Keratinocyte (primary cell): ENCODE measurements at regions not wholly inside any gene's neighbourhood (a gene's known extent, or its start where the extent isn't known, plus 50 kb on each side); places are given as distances from the start of the nearest gene placed in this dataset.

ENCODE experiments used
- DNase-seq: peaks from one replicate; pipeline ENCODE4 v3.0.0-alpha.2; 2011; ENCODE audit warnings: low read depth, missing footprints, low spot score
- FAIRE-seq: peaks from 2 replicates; lab custom pipeline; 2011; peaks lifted over from hg19 to GRCh38; lab: Jason Lieb, UNC
- H2AFZ ChIP-seq: 2 replicates; pipeline ENCODE4 v1.6.0; 2012; ENCODE audit warnings: low read length, control low read depth, inconsistent platforms; ENCODE audit not compliant: control insufficient read depth
- H3K27ac ChIP-seq: 2 replicates; pipeline ENCODE4 v1.5.1; 2011; ENCODE audit warnings: low read length; ENCODE audit not compliant: control insufficient read depth, insufficient read depth
- H3K27me3 ChIP-seq: 3 replicates; pipeline ENCODE4 v1.6.0; 2011; ENCODE audit warnings: low read length; ENCODE audit not compliant: control insufficient read depth, insufficient read depth; ENCODE audit errors: extremely low read depth
- H3K36me3 ChIP-seq, 2 experiments: 2 replicates in 1 of 2; 3 replicates in 1 of 2; pipeline ENCODE4 v1.5.1; 2011; ENCODE audit warnings: low read length in 2 of 2, mild to moderate bottlenecking in 1 of 2; ENCODE audit not compliant: control insufficient read depth in 2 of 2, insufficient read depth in 2 of 2; ENCODE audit errors: extremely low read depth in 1 of 2
- H3K4me1 ChIP-seq: 3 replicates; pipeline ENCODE4 v1.5.1; 2011; ENCODE audit warnings: low read length; ENCODE audit not compliant: control insufficient read depth, insufficient read depth; ENCODE audit errors: extremely low read depth
- H3K4me2 ChIP-seq: 3 replicates; pipeline ENCODE4 v1.6.0; 2011; ENCODE audit warnings: low read depth, low read length; ENCODE audit not compliant: control insufficient read depth, insufficient read depth; ENCODE audit errors: extremely low read depth
- H3K4me3 ChIP-seq, 3 experiments: fragments of 200-600 bp in 1 of 3; sonication (generic) in 1 of 3; 2 replicates in 2 of 3; 3 replicates in 1 of 3; pipeline ENCODE4 v1.5.1; 2011 to 2016; ENCODE audit warnings: low read length in 3 of 3, mild to moderate bottlenecking in 3 of 3, control low read depth in 2 of 3, inconsistent platforms in 1 of 3, low read depth in 1 of 3, mixed read lengths in 1 of 3, mixed run types in 1 of 3, moderate library complexity in 1 of 3; ENCODE audit not compliant: control insufficient read depth in 2 of 3, insufficient read depth in 2 of 3; ENCODE audit errors: extremely low read depth in 1 of 3
- H3K79me2 ChIP-seq: 2 replicates; pipeline ENCODE4 v1.6.0; 2012; ENCODE audit warnings: low read length; ENCODE audit not compliant: control insufficient read depth, insufficient read depth
- H3K9ac ChIP-seq: 3 replicates; pipeline ENCODE4 v1.6.0; 2011; ENCODE audit warnings: low read length; ENCODE audit not compliant: control insufficient read depth, insufficient read depth; ENCODE audit errors: extremely low read depth
- H3K9me1 ChIP-seq: 3 replicates; pipeline ENCODE4 v1.6.0; 2011; ENCODE audit warnings: low read length; ENCODE audit not compliant: control insufficient read depth, insufficient read depth; ENCODE audit errors: extremely low read depth
- H3K9me3 ChIP-seq: 2 replicates; pipeline ENCODE4 v1.5.1; 2012; ENCODE audit warnings: low read depth, low read length; ENCODE audit not compliant: control insufficient read depth
- H4K20me1 ChIP-seq: 3 replicates; pipeline ENCODE4 v1.6.0; 2011; ENCODE audit warnings: low read length; ENCODE audit not compliant: control insufficient read depth, insufficient read depth; ENCODE audit errors: extremely low read depth
- CTCF ChIP-seq, 3 experiments: IDR thresholded peaks in 1 of 3; conservative IDR thresholded peaks in 1 of 3; optimal IDR thresholded peaks in 1 of 3; 2 replicates in 2 of 3; 3 replicates in 1 of 3; pipeline versions ENCODE3 to v1.5.1; 2011; ENCODE audit warnings: low read length in 3 of 3, mild to moderate bottlenecking in 3 of 3, moderate library complexity in 2 of 3, control low read depth in 1 of 3, inconsistent platforms in 1 of 3; ENCODE audit not compliant: insufficient read depth in 2 of 3; ENCODE audit errors: extremely low read depth in 1 of 3
- EZH2 ChIP-seq: IDR thresholded peaks from one replicate; pipeline ENCODE4 v1.6.1; 2012; ENCODE audit warnings: inconsistent platforms, mild to moderate bottlenecking, low read length, moderate library complexity
- dilution Hi-C: fragments of 300-500 bp; cut with MboI; formaldehyde crosslinking; loops from one replicate; pipeline ENCODE4 v1.7.0; 2020; ENCODE audit warnings: low sequenced_read_pairs; ENCODE audit not compliant: extremely low pct_ligation_motif_present

- H3K4me1 ChIP-seq: peaks cover 26% of the 10 kb centered on the region
- no peaks in the 10 kb centered on the region for H3K27me3 ChIP-seq
- DNase-seq (no peak), FAIRE-seq (no peak)
- no peak overlapping the region for H3K9ac ChIP-seq
- no peaks in the 10 kb centered on the region for H3K36me3 ChIP-seq
- no peaks in the 10 kb centered on the region for H3K9me3 ChIP-seq
- TF ChIP-seq EZH2 (no peak), CTCF (optimal IDR thresholded peaks at IDR 0.05 in 1 of 3, IDR thresholded peaks at IDR 0.05 in 1 of 3, conservative IDR thresholded peaks at IDR 0.05 in 1 of 3; ENCODE audit: extremely low read depth in 1 of 3, insufficient read depth in 2 of 3, low read length in 3 of 3) (no peak)
- H3K4me3 ChIP-seq: no peak overlapping the region
- H3K79me2 ChIP-seq: no peaks in the 10 kb centered on the region
- no peak overlapping the region for H2AFZ ChIP-seq
- dilution Hi-C loops: no loop called here
- H3K27ac ChIP-seq: no peak overlapping the region
- H4K20me1 ChIP-seq: no peaks in the 10 kb centered on the region
- no peak overlapping the region for H3K4me2 ChIP-seq
- no peaks in the 10 kb centered on the region for H3K9me1 ChIP-seq
These were observed 157.1 kb downstream of the PHLDA1 start for GRCh38 chr12:75874441-75874840.

- Histone ChIP-seq H3K9me3 (no peaks in the 10 kb centered on the region), H4K20me1 (no peaks in the 10 kb centered on the region), H3K27me3 (no peaks in the 10 kb centered on the region), H3K9me1 (no peaks in the 10 kb centered on the region), H3K4me2 (no peak overlapping the region), H3K4me3 (no peak overlapping the region), H2AFZ (no peak overlapping the region), H3K27ac (no peak overlapping the region), H3K9ac (no peak overlapping the region), H3K4me1 (peaks cover 15% of the 10 kb centered on the region), H3K36me3 (no peaks in the 10 kb centered on the region), H3K79me2 (no peaks in the 10 kb centered on the region)
- FAIRE-seq (no peak), DNase-seq (no peak)
- dilution Hi-C loops: no loop called here
- TF ChIP-seq CTCF (optimal IDR thresholded peaks at IDR 0.05 in 1 of 3, IDR thresholded peaks at IDR 0.05 in 1 of 3, conservative IDR thresholded peaks at IDR 0.05 in 1 of 3; ENCODE audit: extremely low read depth in 1 of 3, insufficient read depth in 2 of 3, low read length in 3 of 3) (no peak), EZH2 (no peak)
These were observed 158.8 kb downstream of the PHLDA1 start for GRCh38 chr12:75872762-75873161.
